ENCODE measurements at regions not wholly inside any gene's neighbourhood (a gene's known extent, or its start where the extent isn't known, plus 50 kb on each side); places are given as distances from the start of the nearest gene placed in this dataset.

- H3K27ac Mint-ChIP-seq (ENCODE audit: unreplicated experiment), result no peak overlapping the region
- no peaks in the 10 kb centered on the region for H3K27me3 Mint-ChIP-seq (ENCODE audit: low read depth)
- H3K36me3 Mint-ChIP-seq (ENCODE audit: low read depth), result no peaks in the 10 kb centered on the region
- TF ChIP-seq CTCF (IDR thresholded peaks at IDR 0.05), result no peak
- no peak for DNase-seq (ENCODE audit: low spot score)
- H3K4me3 Mint-ChIP-seq (ENCODE audit: unreplicated experiment), result no peak overlapping the region
- H3K9me3 Mint-ChIP-seq (ENCODE audit: low read depth), result no peaks in the 10 kb centered on the region
- H3K4me1 Mint-ChIP-seq (ENCODE audit: low read depth), result no peaks in the 10 kb centered on the region
These were observed 161.3 kb downstream of the KIT start for GRCh38 chr4:54819034-54819433.

- Mint-ChIP-seq H3K4me1 (ENCODE audit: low read depth) (no peaks in the 10 kb centered on the region), H3K27me3 (ENCODE audit: low read depth) (no peaks in the 10 kb centered on the region), H3K36me3 (ENCODE audit: low read depth) (no peaks in the 10 kb centered on the region), H3K9me3 (ENCODE audit: low read depth) (no peaks in the 10 kb centered on the region), H3K27ac (ENCODE audit: unreplicated experiment) (no peak overlapping the region), H3K4me3 (ENCODE audit: unreplicated experiment) (no peak overlapping the region)
- DNase-seq (ENCODE audit: low spot score), result no peak
- no peak for TF ChIP-seq CTCF (IDR thresholded peaks at IDR 0.05)
These were observed 160.7 kb downstream of the KIT start for GRCh38 chr4:54818481-54818880.

GRCh38 chr4:54813674-54814073 is 155.9 kb downstream of the KIT start:
- Mint-ChIP-seq H3K36me3 (ENCODE audit: low read depth) (peaks cover 3% of the 10 kb centered on the region), H3K27ac (ENCODE audit: unreplicated experiment) (no peak overlapping the region), H3K9me3 (ENCODE audit: low read depth) (peaks cover 15% of the 10 kb centered on the region), H3K4me1 (ENCODE audit: low read depth) (no peaks in the 10 kb centered on the region), H3K4me3 (ENCODE audit: unreplicated experiment) (no peak overlapping the region), H3K27me3 (ENCODE audit: low read depth) (peaks cover 11% of the 10 kb centered on the region)
- DNase-seq (ENCODE audit: low spot score), result no peak
- TF ChIP-seq CTCF (IDR thresholded peaks at IDR 0.05), result no peak

GRCh38 chr4:54806351-54806750 is 148.6 kb downstream of the KIT start:
- TF ChIP-seq CTCF (IDR thresholded peaks at IDR 0.05), result no peak
- peaks cover 20% of the 10 kb centered on the region for H3K9me3 Mint-ChIP-seq (ENCODE audit: low read depth)
- no peak overlapping the region for H3K27ac Mint-ChIP-seq (ENCODE audit: unreplicated experiment)
- peaks cover 3% of the 10 kb centered on the region for H3K36me3 Mint-ChIP-seq (ENCODE audit: low read depth)
- H3K4me3 Mint-ChIP-seq (ENCODE audit: unreplicated experiment), result no peak overlapping the region
- peaks cover 12% of the 10 kb centered on the region for H3K4me1 Mint-ChIP-seq (ENCODE audit: low read depth)
- no peak for DNase-seq (ENCODE audit: low spot score)
- peaks cover 20% of the 10 kb centered on the region for H3K27me3 Mint-ChIP-seq (ENCODE audit: low read depth)

GRCh38 chr4:54802336-54802735 is 144.6 kb downstream of the KIT start:
- no peak for TF ChIP-seq CTCF (IDR thresholded peaks at IDR 0.05)
- H3K36me3 Mint-ChIP-seq (ENCODE audit: low read depth), result peaks cover 3% of the 10 kb centered on the region
- H3K27me3 Mint-ChIP-seq (ENCODE audit: low read depth), result peaks cover 14% of the 10 kb centered on the region
- H3K4me3 Mint-ChIP-seq (ENCODE audit: unreplicated experiment), result no peak overlapping the region
- peaks cover 9% of the 10 kb centered on the region for H3K9me3 Mint-ChIP-seq (ENCODE audit: low read depth)
- peaks cover 16% of the 10 kb centered on the region for H3K4me1 Mint-ChIP-seq (ENCODE audit: low read depth)
- no peak overlapping the region for H3K27ac Mint-ChIP-seq (ENCODE audit: unreplicated experiment)
- no peak for DNase-seq (ENCODE audit: low spot score)

All from chondrocyte (in vitro differentiated cells).